Activated CD8-positive, alpha-beta memory T cell treated with anti-CD3 and anti-CD28 coated beads, Interleukin-2, amount 50 U/mL, for 1 hour (primary cell): ENCODE measurements at regions not wholly inside any gene's neighbourhood (a gene's known extent, or its start where the extent isn't known, plus 50 kb on each side); places are given as distances from the start of the nearest gene placed in this dataset.
"Not testable (repeated sequence)": the region's sequence is repeated elsewhere in the genome, so short reads cannot be mapped to it uniquely, and the experiment has no call there.

Experiments used
- DNase-seq: peaks from one replicate; pipeline ENCODE4 v3.0.0-alpha.2; 2020; ENCODE audit errors: extremely low read depth

DNA sequence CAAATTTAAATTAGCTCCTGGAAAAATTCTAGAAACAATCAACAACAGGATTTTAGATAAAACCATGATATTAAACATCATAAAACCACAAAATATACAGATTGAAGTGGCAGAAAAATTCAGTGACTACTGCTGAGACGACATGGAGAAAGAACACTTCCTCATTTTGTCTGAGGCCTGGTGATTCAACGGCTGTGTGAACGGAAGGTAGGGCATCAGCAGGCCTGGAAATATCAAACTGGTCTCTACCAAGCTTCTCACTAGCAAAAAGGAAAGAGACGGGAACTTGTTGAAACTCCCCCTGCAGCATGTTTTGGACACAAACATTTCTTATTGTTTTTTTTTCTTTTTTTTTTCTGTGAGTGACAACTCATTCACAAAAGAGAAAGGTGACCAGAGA is 58.0 kb upstream of the AHI1 start:
- DNase-seq, result no peak

DNA sequence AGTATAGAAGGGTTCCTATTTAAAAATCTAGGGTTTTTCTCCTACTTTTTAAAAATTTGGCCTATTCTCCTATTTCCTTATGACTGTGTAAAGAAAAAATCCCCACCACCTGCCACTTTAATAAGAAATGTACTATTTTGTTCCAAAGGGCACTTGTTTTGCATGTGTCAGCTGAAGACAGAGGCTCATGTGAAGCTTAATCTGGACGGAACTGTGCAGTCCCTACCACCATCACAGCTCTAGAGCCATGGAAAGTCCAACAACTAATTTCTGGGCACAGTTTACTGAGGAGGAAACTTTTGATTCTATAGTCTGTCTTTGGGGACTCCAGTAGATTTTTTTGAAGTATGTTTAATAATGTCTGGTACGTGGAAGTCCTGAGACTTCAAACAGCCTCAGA is 60.0 kb upstream of the AHI1 start:
- DNase-seq, result no peak

DNA sequence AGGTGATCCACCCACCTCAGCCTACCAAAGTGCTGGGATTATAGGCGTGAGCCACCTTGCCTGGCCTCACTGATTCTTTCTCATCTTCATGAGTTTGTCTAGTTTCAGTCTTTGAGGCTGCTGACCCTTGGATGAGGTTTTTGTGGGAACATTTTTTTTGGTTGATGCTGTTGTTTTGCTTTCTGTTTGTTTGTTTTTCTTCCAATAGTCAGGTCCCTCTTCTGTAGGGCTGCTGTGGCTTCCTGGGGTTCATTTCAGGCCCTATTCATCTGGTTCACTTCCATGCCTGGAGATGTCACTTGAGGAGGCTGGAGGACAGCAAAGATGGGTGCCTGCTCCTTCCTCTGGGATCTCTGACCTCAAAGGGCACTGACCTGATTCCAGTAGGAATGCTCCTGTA is 68.1 kb upstream of the AHI1 start:
- DNase-seq, result not testable (repeated sequence)

DNA sequence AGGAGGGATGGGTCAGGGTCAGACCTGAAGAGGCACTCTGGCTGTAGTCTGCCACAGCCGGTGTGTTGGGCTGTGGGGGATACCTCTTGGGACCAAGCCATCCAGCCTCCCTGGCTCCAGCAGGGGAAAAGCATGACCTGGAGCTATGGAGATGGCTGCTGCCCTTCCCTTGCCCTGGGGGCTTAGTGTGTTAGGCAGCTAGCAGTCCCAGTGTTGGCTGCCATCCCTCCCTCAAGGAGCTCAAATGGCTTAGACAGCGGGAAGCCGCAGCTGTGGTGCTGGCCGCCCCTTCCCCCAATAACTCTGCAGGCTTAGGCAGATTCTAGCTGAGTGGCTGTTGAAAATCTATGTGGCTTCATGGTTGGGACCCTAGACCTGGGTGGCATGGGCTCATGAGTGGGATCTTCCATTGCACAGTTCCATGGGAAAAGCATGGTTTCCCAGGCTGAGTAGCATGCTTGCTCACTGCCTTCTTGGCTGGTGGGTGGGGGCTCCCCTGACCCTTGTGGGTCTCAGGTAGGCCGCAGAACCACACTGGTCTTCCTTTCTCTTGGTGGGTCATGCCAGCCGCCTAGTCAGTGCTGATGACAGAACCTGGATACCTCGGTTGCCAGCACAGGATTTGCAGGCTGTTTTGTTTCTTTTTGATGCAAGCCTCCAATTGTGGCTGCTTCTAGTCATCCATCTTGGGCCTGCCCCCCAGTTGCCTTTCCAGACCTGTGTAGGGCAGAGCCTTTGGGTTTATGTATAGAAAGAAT is 69.0 kb upstream of the AHI1 start:
- no peak for DNase-seq

DNA sequence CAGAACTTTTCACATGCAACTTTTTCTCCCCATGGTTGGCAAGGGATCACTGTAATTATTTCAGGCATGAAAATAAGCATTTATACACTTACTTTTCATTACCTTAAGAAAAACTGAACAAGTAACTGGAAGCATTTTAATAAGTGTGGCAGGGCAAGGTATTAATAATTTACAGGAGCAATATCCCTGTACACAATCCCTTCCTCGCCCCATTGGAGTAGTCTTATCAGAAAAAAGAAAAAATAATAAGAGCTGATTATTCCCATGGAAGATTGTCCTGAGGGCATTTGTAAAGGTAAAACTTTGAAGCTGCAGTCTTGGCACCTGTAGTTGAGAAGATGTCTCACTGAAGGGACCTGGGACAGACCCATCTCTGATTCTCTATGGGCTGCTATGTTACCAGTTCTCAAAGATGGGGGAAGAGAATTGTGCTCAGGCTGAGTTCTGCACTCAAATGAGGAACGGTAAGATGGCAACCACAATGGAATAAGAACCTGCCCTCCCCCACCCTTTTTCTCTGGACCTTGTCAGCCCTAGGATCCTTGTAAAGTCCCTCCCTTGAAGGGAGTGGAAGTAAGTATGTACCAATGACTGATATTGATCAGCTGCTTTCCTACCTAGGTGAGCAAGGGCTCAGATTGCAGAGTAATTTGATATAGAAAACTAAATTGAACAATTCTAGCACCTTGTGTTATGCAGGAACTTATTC is 70.0 kb upstream of the AHI1 start:
- no peak for DNase-seq

DNA sequence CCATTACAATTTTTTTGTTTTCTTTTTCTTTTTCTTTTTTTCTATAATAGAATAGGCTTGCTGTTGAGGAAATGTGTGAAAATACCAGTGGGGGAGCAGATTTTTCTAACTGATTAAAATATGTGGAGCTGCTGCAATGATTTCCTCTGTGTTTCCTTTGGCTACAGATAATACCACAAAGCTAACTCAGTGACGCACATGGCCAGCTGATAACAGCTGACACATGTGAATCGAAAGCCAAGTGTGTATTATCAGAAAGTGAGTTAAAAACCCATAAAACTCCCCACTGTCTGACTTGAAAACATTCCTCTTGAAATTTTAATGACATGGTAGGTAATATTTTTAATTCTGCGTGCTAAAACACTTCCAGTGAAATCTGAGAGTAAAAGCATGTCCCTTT is 70.8 kb upstream of the AHI1 start:
- DNase-seq, result no peak

DNA sequence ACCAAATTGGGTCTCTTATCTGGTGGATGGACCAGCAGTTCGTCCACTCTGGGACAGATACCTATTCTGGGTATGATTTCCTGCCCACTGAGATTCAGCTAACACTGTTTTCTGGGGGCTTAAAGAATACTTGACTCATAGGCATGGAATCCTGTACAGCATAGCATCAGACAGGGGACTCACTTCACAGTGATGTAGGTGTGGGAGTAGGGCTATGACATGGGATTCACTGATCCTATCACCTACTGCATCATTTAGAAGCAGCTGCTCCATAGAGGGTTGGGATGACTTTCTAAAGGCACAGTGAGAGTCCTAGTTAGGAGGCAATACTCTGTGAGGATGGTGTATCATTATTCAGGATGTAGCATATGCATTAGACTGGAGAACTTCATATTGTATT is 74.5 kb upstream of the AHI1 start:
- DNase-seq, result no peak

DNA sequence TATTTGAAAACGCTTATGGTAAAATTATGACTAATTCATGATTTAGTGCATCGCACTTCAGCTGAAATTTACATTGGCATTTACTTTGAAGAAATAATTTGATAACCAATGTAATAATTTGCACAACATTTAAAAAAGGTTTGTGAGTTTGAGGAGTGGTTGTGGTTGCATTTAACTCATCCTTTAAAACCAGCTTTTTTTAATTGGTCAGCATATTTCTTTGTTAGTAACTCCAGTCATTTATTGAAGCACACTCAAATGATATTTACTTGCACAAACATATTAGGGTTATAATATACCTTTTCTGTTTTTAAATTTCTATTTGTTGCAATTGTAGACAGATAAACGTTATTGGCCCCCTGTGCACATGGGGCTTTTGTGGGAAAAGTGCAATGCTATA is 78.1 kb upstream of the AHI1 start:
- no peak for DNase-seq

DNA sequence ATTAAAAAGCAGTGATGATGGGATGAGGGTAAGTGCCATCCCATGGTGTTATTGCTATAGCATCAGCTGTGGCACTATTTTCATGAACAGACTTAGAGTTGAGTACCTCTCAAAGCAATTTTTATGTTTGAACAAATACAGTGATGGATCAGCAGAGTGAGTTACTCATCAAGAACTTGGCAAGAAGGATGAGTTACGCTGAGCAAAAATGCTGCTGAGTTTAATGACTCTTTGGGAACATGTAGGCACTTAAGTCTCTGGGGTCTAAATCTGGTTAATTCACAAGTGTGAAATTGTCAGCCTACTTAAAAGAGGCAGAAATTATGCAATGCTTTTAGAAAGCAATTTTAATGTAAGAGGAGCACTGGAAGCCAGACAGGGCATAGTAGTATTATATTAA is 78.5 kb upstream of the AHI1 start:
- no peak for DNase-seq

DNA sequence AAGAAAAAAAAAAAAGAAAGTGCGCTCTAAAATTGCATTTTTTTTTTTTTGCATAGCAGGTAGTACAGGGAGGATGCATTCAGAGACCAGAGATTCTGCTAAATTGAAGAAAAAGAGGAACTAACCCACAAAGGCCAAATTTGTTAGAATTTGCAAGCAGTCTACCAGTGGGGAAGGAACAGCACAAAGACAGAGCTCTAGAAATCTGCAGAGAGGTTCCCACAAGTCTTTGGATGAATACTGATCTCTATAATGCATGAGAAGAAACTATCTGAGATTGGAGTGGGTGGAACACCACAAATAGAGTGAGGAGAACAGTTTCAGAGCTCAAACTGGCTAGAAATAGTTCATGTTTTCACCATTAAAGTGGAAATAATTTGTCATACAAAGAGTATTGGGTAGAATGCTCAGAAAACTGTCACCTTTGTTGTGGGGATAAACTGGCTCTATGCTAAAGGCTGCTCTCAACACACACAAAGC is 79.6 kb upstream of the AHI1 start:
- no peak for DNase-seq

DNA sequence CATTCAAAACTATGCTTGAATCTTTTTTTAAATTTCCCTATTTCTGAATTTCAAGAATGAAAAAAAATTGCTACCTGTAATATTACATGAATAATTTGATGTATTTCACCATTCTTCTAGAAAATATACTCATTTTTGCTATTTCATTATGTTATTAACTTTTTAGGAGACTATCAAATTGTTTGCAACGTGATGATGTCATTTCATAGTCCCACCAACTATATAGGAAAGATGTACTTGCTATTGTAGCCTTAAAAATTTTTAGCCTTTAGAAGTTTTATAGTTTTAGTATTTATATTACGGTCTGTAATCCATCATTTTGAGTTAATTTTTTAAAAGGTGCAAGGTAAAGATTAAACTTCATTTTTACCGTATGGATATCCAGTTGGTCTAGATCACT is 81.4 kb upstream of the AHI1 start:
- DNase-seq, result no peak

DNA sequence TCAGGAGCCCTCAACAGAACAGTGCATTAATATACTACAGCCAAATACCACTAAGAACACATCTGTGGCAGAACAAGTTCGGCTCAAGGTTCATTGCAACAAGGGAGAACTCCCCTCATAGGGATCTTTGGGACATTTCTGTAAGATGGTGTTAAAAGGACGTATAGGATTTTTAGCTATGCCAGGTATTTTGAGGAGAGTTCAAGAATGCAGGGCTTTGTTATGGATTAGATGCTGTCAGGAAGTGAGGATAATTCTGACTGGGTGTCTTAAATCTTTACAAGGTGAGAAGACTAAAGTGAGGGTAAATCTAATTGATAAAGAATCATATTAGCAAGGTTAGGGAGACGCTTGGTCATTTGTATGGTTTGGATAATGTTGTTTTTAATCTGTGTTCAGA is 83.7 kb upstream of the AHI1 start:
- no peak for DNase-seq

DNA sequence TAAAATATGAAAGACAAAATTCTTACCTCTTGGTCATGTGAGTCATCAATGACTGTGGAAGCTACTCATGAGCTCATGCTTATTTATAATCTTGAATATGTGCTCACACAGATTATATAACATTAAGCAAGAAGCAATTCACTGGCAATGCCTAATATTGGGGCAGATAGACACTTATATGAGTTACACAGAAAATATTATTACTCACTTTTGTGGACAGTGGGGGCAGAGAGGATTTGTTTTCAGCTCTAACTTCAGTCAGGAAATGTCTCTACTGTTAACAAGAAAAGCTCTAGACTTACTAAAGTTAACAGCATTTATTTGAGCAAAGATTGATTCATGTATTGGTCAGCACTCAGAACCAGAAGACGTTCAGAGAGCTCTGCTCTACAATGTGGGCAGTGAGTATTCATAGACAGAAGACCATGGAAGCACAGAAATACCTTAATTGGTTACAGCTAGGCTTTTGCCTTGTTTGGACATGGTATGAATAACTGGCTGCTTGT is 85.8 kb upstream of the AHI1 start:
- DNase-seq, result no peak

DNA sequence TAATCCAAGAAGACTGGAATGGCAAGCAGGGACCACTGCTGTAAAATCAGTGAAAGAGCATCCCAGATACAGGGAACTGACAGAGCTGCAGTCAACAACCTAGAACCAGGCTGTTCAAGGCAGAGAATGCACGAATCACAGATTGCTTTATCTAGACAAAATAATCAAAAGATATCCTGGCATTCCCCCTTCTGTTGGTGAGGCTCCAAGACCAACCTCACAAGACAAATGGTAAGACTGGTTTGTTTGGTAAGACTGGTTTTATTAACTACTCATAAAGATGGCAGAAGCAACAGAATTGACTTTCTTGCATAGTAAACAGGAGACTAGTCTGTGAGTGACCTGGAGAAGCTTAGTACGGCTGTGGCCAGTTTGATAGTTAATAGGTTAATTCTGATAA is 88.8 kb upstream of the AHI1 start:
- DNase-seq, result no peak

DNA sequence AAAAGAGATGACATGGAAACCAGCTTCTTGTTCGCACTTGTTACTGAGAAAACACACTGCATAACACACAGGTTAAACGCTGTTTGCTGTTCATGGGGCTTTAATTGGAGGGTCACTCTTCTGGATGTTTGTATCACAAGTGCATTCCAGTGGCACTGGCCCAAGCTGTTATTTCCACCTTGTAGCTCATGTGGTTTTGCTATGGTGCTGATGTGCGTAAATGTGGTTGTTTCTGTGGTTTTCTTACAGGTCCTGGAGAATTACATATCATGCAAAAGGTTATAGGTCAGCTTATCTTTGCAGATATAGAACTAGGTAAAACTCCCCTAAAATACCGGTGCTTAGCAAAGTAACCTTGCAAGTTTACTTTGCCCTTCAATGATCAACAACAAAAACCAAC is 89.3 kb upstream of the AHI1 start:
- no peak for DNase-seq

DNA sequence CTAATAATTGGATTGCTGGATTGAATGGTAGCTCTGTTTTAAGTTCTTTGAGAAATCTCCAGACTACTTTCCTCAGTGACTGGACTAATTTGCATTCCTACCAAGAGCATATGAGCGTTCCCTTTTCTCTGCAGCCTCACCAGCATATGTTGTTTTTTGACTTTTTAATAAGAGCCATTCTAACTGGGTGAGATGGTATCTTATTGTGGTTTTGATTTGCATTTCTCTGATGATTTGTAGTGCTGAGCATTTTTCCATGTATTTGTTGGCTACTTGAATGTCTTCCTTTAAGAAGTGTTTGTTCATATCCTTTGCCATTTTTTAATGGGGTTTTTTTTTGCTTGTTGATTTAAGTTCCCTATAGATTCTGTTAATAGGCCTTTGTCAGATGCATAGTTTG is 94.7 kb upstream of the AHI1 start:
- no peak for DNase-seq

DNA sequence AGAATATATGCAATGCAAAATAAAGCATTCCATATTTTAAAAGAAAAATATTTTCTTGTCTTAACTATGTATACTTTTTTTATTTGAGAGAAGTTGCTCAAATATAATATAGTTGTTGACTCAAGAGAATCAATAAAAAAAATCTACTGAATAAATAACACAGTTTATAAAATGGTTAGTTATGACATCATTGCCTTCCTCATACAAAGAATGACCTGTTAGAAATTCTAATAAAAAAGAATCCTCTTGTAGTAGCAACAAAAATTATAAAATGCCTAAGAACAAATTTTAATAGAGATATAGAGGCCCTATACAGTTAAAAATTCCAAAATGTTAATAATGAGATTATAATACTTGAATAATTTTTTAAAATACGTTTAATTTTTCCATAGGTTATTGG is 96.5 kb upstream of the AHI1 start:
- no peak for DNase-seq

DNA sequence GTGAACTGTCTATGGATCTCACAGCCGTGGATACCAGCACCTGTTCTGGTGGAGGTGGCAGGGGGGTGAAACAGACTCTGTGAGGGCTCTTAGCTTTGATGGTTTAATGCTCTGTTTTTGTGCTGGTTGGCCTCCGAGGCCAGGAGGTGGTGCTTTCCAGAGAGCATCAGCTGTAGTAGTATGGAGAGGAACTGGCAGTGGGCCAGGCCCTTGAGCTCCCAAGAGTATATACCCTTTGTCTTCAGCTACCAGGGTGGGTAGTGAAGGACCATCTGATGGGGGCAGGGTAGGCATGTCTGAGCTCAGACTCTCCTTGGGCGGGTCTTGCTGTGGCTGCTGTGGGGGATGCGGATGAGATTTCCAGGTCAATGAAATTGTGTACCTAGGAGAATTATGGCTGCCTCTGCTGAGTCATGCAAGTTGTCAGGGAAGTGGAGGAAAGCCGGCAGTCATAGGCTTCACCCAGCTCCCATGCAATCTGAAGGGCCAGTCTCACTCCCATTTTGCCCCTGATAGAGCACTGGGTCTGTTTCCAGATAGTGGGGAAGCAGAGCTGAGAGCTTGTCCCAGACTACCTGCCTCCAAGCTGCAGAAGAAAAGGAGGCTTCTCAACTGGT is 102.7 kb upstream of the AHI1 start:
- no peak for DNase-seq

DNA sequence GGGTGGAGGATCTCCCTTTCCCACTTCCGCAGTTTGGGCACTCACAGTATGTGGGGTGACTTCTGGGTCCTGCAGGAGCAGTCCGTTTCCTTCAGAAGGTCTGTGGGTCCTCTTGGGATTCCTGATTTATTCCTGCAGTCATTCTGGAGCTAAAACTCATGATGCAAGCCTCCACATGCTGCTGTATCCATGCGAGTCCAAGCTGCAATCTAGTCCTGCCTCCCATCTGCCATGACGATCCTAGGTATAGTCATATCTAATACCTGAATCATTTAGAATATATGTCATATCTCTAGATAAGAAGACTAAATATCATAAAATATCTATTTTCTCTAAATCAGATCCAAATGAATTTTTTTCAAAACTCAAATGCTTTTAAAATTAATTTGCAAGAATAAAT is 103.4 kb upstream of the AHI1 start:
- no peak for DNase-seq

DNA sequence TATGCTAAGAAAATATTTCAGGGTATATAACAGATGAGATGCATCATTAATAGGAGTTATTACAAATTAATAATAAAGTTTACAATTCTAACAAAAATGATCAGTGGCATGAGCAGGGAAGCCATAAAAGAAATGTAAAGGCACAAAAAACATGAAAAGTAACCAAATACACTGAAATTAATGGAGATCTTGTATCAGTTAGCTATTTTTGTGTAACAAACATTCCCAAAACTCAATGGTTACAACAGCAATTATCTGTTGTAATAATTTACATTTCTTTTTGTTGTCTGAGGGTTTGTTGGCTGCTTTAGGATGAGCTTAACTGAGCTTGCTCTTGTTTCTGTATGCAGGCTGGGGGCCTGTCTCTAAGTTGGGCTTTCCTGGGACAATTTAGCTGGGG is 104.3 kb upstream of the AHI1 start:
- DNase-seq, result no peak

DNA sequence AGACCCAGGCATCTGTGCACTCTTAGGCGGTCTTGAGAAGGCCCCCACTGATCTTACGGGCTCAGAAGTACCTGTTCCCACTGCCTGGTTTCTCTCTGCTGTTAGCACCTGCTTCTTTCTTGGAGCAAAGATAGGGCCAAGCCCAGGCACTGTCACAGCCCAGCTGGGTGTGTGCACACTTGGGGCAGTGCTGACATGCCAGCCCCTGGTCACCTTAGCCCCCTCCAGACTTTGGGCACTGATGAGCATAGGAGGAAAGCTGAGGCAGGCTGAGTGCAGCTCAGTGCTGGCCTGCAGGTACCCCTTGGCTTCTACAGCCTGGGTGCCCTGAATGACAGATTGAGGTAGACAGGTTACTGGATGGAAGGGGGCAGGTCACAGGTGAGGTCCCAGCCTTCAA is 105.7 kb upstream of the AHI1 start:
- DNase-seq, result no peak

DNA sequence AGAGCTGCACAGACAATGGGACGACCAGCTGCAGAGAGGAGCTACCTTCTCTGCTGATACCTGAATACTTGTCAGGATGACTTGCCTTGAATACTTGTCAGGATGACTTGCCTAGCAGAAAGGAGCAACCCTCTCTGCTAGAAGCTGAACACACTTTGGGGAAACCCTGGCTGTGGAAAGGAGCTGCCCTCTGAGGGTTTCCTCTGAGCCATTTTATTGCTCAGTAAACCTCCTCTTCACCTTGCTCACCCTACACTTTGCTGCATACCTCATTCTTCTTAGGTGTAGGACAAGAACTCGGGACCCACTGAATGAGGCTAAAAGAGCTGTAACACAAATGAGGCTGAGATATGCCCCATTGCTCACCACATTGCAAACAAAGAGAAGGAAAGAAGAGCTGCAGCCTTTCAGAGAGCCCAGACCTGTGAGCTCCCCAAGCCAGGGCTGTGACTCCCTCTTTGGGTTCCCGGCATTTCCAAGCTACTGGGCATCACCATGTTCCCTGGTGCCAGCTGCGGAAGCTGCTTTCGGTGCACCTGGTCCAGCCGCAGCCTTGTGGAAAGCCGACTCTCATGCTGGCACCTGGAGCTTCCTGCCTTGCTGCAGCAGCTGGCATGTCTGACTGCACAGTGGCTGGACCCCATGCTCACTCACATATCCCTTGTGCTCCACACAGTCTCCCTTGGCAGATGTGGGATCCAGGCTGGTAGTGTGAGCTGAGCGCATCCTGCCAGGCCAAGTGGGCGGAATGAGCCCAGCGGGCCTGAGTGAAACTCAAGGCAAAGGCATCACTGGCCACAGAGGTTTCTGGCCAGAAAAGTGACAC is 106.7 kb upstream of the AHI1 start:
- DNase-seq, result no peak
